Tibial nerve (tissue), 4 donors: ENCODE measurements at regions not wholly inside any gene's neighbourhood (a gene's known extent, or its start where the extent isn't known, plus 50 kb on each side); places are given as distances from the start of the nearest gene placed in this dataset.

ENCODE experiments used
- DNase-seq, 2 donors: peaks; one replicate each; pipeline ENCODE4 v3.0.0-alpha.2; 2019; ENCODE audit warnings: low spot score in 2 of 2
- H3K27ac ChIP-seq, 4 donors: fragments of 200-600 bp; sonication (generic) in 3 of 4; one replicate each; pipeline ENCODE4 v1.5.1; 2017 to 2019; ENCODE audit warnings: mild to moderate bottlenecking in 1 of 4
- H3K27me3 ChIP-seq, 2 donors: fragments of 200-600 bp; sonication (generic) in 1 of 2; one replicate each; pipeline versions ENCODE4 v1.5.1 to v1.6.0; 2017 to 2019
- H3K36me3 ChIP-seq, 3 donors: fragments of 200-600 bp; sonication (generic); one replicate each; pipeline ENCODE4 v1.5.1; 2018 to 2019
- H3K4me1 ChIP-seq, 4 donors: fragments of 200-600 bp; sonication (generic) in 3 of 4; one replicate each; pipeline ENCODE4 v1.5.1; 2017 to 2019
- H3K4me3 ChIP-seq, 4 donors: fragments of 200-600 bp; sonication (generic) in 3 of 4; one replicate each; pipeline ENCODE4 v1.5.1; 2017 to 2019; ENCODE audit warnings: mild to moderate bottlenecking in 1 of 4, moderate library complexity in 1 of 4
- H3K9me3 ChIP-seq, 4 donors: fragments of 200-600 bp; sonication (generic) in 3 of 4; one replicate each; pipeline ENCODE4 v1.5.1; 2017 to 2019
- EP300 ChIP-seq, 2 donors: sonication (generic); formaldehyde crosslinking; IDR thresholded peaks; one replicate each; pipeline ENCODE4 v1.6.1; 2017; ENCODE audit warnings: antibody characterized with exemption in 2 of 2, mild to moderate bottlenecking in 1 of 2
- POLR2A ChIP-seq, 2 donors: fragments of 450-650 bp; IDR thresholded peaks; one replicate each; pipeline ENCODE4 v1.6.1; 2017; ENCODE audit warnings: antibody characterized with exemption in 2 of 2, mild to moderate bottlenecking in 2 of 2, moderate library complexity in 2 of 2
- WGBS, 2 donors: methylation state at CpG; one replicate each; pipeline ENCODE4 v1.1.5; 2018; 5-methylcytosine and 5-hydroxymethylcytosine counted together
- TF ChIP-seq, protein P1 (sequence below), 5 experiments: fragments of 200-600 bp in 3 of 5; fragments of 450-650 bp in 2 of 5; sonication (generic) in 3 of 5; IDR thresholded peaks; one replicate each; pipeline ENCODE4 v1.5.1; 2016 to 2019; ENCODE audit warnings: antibody characterized with exemption in 5 of 5, mild to moderate bottlenecking in 3 of 5, moderate library complexity in 2 of 5

DNA sequence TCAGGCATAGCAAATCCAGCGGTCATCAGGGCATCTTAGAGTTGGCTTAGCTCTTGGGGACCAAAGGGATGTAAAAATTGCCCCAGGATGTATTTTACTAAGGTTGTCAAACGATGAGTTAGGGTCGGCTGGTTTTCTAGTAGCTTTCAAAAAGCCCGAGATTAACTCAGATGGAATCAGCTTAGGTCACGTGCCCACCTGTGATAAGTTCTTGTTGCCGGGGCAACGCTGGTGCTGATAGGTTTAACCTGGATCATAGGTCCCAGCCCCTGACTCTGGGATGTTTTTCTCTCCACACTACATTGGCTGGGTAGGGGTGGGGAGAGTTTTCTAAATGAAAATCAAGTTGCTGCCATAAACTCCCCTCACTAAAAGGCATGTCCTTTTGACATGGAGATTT is 257.3 kb upstream of the SULF2 start:
- H3K36me3 ChIP-seq: no peaks in the 10 kb centered on the region
- no peaks in the 10 kb centered on the region for H3K27me3 ChIP-seq
- no peak for TF ChIP-seq EP300 (IDR thresholded peaks at IDR 0.05)
- TF ChIP-seq, protein P1, sequence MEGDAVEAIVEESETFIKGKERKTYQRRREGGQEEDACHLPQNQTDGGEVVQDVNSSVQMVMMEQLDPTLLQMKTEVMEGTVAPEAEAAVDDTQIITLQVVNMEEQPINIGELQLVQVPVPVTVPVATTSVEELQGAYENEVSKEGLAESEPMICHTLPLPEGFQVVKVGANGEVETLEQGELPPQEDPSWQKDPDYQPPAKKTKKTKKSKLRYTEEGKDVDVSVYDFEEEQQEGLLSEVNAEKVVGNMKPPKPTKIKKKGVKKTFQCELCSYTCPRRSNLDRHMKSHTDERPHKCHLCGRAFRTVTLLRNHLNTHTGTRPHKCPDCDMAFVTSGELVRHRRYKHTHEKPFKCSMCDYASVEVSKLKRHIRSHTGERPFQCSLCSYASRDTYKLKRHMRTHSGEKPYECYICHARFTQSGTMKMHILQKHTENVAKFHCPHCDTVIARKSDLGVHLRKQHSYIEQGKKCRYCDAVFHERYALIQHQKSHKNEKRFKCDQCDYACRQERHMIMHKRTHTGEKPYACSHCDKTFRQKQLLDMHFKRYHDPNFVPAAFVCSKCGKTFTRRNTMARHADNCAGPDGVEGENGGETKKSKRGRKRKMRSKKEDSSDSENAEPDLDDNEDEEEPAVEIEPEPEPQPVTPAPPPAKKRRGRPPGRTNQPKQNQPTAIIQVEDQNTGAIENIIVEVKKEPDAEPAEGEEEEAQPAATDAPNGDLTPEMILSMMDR (IDR thresholded peaks at IDR 0.05): no peak
- no peak for TF ChIP-seq POLR2A (IDR thresholded peaks at IDR 0.05)
- H3K4me1 ChIP-seq: peaks cover 0 to 6% (median 0%) of the 10 kb centered on the region in 4 donors
- 87 to 92% methylated on average over 7 of the region's 7 CpGs for WGBS, 2 donors
- H3K4me3 ChIP-seq: no peak overlapping the region
- peaks cover 0 to 4% (median 0%) of the 10 kb centered on the region in 4 donors for H3K9me3 ChIP-seq
- DNase-seq: no peak
- H3K27ac ChIP-seq: no peak overlapping the region

DNA sequence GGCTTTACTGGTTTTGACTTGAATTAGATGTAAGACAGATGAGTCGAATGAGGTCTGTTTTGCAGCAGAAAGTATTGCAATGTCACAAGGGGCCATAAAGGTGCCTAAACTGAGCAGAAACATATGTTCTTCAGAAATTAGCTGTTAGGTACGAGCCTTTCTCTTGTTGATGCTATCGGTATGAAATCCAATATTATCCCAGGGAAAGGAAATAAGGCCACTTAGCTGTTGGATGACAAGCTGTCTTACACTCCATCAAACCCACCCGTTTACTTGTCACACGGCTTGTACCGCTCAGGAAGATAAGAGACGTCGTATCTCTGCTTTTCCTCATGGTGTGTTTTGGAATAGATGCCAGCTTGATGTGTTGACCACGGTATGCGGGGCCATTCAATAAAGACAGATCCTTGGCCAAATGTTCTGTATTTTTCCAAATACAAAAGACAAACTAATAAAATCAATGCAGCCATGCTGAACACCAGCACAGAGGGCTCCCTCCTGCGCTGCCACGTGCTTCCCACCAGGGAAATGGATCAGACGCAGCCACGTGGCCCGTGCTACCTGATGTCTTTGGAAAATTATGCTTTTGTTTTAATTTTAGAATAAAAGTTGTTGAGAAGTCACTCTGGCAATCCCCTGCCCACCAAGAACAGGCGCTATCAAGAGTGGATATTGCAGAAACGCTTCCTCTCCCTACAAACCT is 255.9 kb upstream of the SULF2 start:
- DNase-seq: no peak

DNA sequence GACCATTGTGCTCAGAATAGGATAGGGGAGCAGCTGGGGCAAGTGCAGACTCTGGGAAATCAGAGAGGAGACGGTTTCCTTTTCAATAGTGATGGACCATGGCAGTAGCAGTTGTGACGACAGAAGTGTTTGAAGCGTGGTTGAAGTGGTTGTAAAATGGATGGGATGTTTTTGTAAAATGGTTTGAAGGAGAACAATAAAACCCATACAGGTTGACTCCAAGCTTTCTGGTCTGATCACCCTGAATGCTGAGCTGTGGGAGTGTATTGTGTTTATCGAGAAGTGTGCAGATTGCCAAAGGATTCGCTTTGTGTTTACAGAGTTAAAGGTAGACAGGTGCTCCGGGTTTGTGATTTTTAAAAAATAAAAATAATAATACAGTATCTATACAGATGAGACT is 255.2 kb upstream of the SULF2 start:
- Histone ChIP-seq H3K27me3 (no peaks in the 10 kb centered on the region), H3K9me3 (peaks cover 0 to 4% (median 0%) of the 10 kb centered on the region in 4 donors), H3K27ac (no peak overlapping the region), H3K4me1 (peaks cover 0 to 7% (median 0%) of the 10 kb centered on the region in 4 donors), H3K36me3 (no peaks in the 10 kb centered on the region), H3K4me3 (no peak overlapping the region)
- TF ChIP-seq, protein P1 (IDR thresholded peaks at IDR 0.05): no peak
- TF ChIP-seq EP300 (IDR thresholded peaks at IDR 0.05): no peak
- no peak for TF ChIP-seq POLR2A (IDR thresholded peaks at IDR 0.05)
- 84 to 87% methylated on average over 6 of the region's 6 CpGs for WGBS, 2 donors
- no peak for DNase-seq

More for the DNA sequence above, 255.9 kb upstream of the SULF2 start:
- Histone ChIP-seq H3K27ac (no peak overlapping the region), H3K9me3 (peaks cover 0 to 4% (median 0%) of the 10 kb centered on the region in 4 donors), H3K4me3 (no peak overlapping the region), H3K4me1 (peaks cover 0 to 7% (median 0%) of the 10 kb centered on the region in 4 donors), H3K36me3 (no peaks in the 10 kb centered on the region), H3K27me3 (no peaks in the 10 kb centered on the region)
- WGBS, 2 donors: 73 to 75% methylated on average over 17 of the region's 17 CpGs
- TF ChIP-seq POLR2A (IDR thresholded peaks at IDR 0.05) (no peak), EP300 (IDR thresholded peaks at IDR 0.05) (no peak)
- TF ChIP-seq, protein P1 (IDR thresholded peaks at IDR 0.05): no peak

DNA sequence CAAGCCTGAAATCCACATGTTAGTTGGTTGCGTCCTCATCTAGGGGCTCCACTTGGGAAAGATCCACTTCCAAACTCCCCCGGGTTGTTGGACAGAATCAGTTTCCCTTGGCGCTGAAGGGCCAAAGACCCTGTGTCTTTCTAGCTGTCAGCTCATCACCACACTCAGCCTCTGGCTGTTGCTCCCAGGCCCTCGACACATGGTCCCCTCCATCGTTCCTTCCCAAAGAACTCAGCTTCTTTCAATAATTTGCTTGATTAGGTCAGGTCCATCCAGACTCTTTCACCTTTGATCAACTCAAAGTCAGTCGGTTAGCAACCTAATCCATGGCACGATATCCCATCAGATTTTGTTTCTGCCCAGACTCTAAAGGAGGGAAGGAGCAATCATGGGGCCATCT is 254.8 kb upstream of the SULF2 start:
- peaks cover 0 to 4% (median 0%) of the 10 kb centered on the region in 4 donors for H3K9me3 ChIP-seq
- H3K27ac ChIP-seq: no peak overlapping the region
- TF ChIP-seq, protein P1 (IDR thresholded peaks at IDR 0.05): no peak
- no peak for TF ChIP-seq EP300 (IDR thresholded peaks at IDR 0.05)
- no peak for TF ChIP-seq POLR2A (IDR thresholded peaks at IDR 0.05)
- no peaks in the 10 kb centered on the region for H3K27me3 ChIP-seq
- no peaks in the 10 kb centered on the region for H3K36me3 ChIP-seq
- peaks cover 0 to 7% (median 0%) of the 10 kb centered on the region in 4 donors for H3K4me1 ChIP-seq
- H3K4me3 ChIP-seq: no peak overlapping the region
- 80 to 84% methylated on average over 7 of the region's 7 CpGs for WGBS, 2 donors
- no peak for DNase-seq

DNA sequence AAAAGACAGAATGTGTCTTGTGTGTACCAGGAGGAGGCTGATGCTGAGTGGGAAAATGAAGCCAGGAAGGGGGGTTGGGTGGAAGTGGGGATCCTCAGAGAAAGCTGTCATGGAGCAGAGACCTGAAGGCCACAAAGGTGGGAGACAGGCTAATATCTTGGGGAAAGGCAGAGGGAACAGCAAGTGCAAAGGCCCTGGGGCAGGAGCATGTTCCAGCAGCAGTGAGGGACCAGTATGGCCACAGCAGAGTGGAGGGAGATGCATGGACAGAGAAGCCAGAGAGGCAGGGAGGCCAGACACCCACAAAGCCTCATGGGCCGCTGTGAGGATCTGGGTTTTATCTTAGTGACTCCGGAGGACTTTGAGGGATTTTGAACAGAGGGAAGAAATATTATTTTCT is 254.2 kb upstream of the SULF2 start:
- Histone ChIP-seq H3K36me3 (no peaks in the 10 kb centered on the region), H3K9me3 (peaks cover 0 to 4% (median 0%) of the 10 kb centered on the region in 4 donors), H3K27me3 (no peaks in the 10 kb centered on the region), H3K4me3 (no peak overlapping the region), H3K27ac (no peak overlapping the region), H3K4me1 (peaks cover 0 to 7% (median 0%) of the 10 kb centered on the region in 4 donors)
- 97 to 100% methylated on average over 2 of the region's 2 CpGs for WGBS, 2 donors
- DNase-seq: no peak
- TF ChIP-seq EP300 (IDR thresholded peaks at IDR 0.05) (no peak), POLR2A (IDR thresholded peaks at IDR 0.05) (no peak)
- TF ChIP-seq, protein P1 (IDR thresholded peaks at IDR 0.05): no peak
